ENCODE measurements at regions not wholly inside any gene's neighbourhood (a gene's known extent, or its start where the extent isn't known, plus 50 kb on each side); places are given as distances from the start of the nearest gene placed in this dataset.

GRCh38 chr11:70863993-70864392 is 388.4 kb downstream of the SHANK2 start:
- no peak for DNase-seq

- no peak for DNase-seq
Observed at GRCh38 chr11:70865356-70865755, 387.0 kb downstream of the SHANK2 start.

- no peak for DNase-seq
Observed at GRCh38 chr11:70866834-70867233, 385.5 kb downstream of the SHANK2 start.

GRCh38 chr11:70867281-70868047 is 384.9 kb downstream of the SHANK2 start:
- no peak for DNase-seq

GRCh38 chr11:70868341-70868885 is 384.0 kb downstream of the SHANK2 start:
- DNase-seq = no peak

- no peak for DNase-seq
Observed at GRCh38 chr11:70869054-70869453, 383.3 kb downstream of the SHANK2 start.

GRCh38 chr11:70871881-70872280 is 380.5 kb downstream of the SHANK2 start:
- no peak for DNase-seq

- no peak for DNase-seq
Observed at GRCh38 chr11:70872299-70872698, 380.1 kb downstream of the SHANK2 start.

- no peak for DNase-seq
Observed at GRCh38 chr11:70872955-70873735, 379.2 kb downstream of the SHANK2 start.

GRCh38 chr11:70873736-70874412 is 378.5 kb downstream of the SHANK2 start:
- no peak for DNase-seq

GRCh38 chr11:70876685-70877084 is 375.7 kb downstream of the SHANK2 start:
- DNase-seq = no peak

GRCh38 chr11:70877151-70877550 is 375.2 kb downstream of the SHANK2 start:
- DNase-seq = no peak

- no peak for DNase-seq
Observed at GRCh38 chr11:70878366-70878765, 374.0 kb downstream of the SHANK2 start.

GRCh38 chr11:70879601-70880285 is 372.6 kb downstream of the SHANK2 start:
- DNase-seq = no peak

- no peak for DNase-seq
Observed at GRCh38 chr11:70880416-70880815, 372.0 kb downstream of the SHANK2 start.

GRCh38 chr11:70881948-70882715 is 370.2 kb downstream of the SHANK2 start:
- no peak for DNase-seq

GRCh38 chr11:70882716-70883085 is 369.7 kb downstream of the SHANK2 start:
- no peak for DNase-seq

- DNase-seq = no peak
Observed at GRCh38 chr11:70883323-70883940, 368.9 kb downstream of the SHANK2 start.

- no peak for DNase-seq
Observed at GRCh38 chr11:70883973-70884623, 368.3 kb downstream of the SHANK2 start.

GRCh38 chr11:70885281-70886231 is 366.8 kb downstream of the SHANK2 start:
- no peak for DNase-seq
